HepG2 (cell line): ENCODE measurements at regions not wholly inside any gene's neighbourhood (a gene's known extent, or its start where the extent isn't known, plus 50 kb on each side); places are given as distances from the start of the nearest gene placed in this dataset.

Source experiments
- ATAC-seq: fragments of 200-7000 bp; cut with Tn5 transposase; 3 replicates; pipeline ENCODE4 v1.9.1; 2020; ENCODE audit warnings: mild to moderate bottlenecking, moderate library complexity
- BruUV-seq: library from RNA; stranded (reverse); fragments of 400-500 nt; replicated peaks from 2 replicates; lab custom pipeline; 2021; lab: Mats Ljungman, UMichigan
- CTCF ChIA-PET: fragments of 300-600 bp; formaldehyde crosslinking; extraction: SDS; loops from one replicate; lab custom pipeline; 2021; ENCODE audit warnings: low total read pairs, inconsistent platforms, low intra/inter-chr PET ratio; lab: Yijun Ruan, JAX
- POLR2A ChIA-PET: fragments of 350-600 bp; sonication (Branson Sonifier 250); formaldehyde crosslinking; loops from one replicate; lab custom pipeline; 2020; ENCODE audit warnings: antibody characterized with exemption, inconsistent platforms; lab: Yijun Ruan, JAX
- DNase-seq: peaks from one replicate; pipeline ENCODE4 v3.0.0-alpha.2; 2015; ENCODE audit warnings: low spot score
- FAIRE-seq: peaks from 3 replicates; lab custom pipeline; 2011; peaks lifted over from hg19 to GRCh38; lab: Jason Lieb, UNC
- H2AFZ ChIP-seq: one replicate; pipeline ENCODE4 v1.6.1; 2011; ENCODE audit warnings: low read length, inconsistent platforms
- H3K27ac ChIP-seq: fragments of 300-600 bp; 3 replicates; pipeline ENCODE4 v1.8.0; 2011; ENCODE audit warnings: mixed run types, mild to moderate bottlenecking, mixed read lengths, low read length, inconsistent platforms; ENCODE audit not compliant: insufficient read depth; ENCODE audit errors: extremely low read length
- H3K27me3 ChIP-seq, 2 experiments: fragments of 200-600 bp in 1 of 2; 2 replicates in 1 of 2; 3 replicates in 1 of 2; pipeline versions ENCODE4 v1.6.0 to v1.8.0; 2011; ENCODE audit warnings: low read length in 2 of 2, mild to moderate bottlenecking in 2 of 2, moderate library complexity in 2 of 2, inconsistent platforms in 1 of 2; ENCODE audit not compliant: insufficient read depth in 2 of 2, control insufficient read depth in 1 of 2
- H3K36me3 ChIP-seq, 2 experiments: fragments of 200-600 bp in 1 of 2; replicated peaks in 1 of 2; 2 replicates in 1 of 2; 3 replicates in 1 of 2; pipeline versions ENCODE4 v1.5.1 to v1.8.0; 2011; ENCODE audit warnings: low read length in 2 of 2, inconsistent platforms in 1 of 2; ENCODE audit not compliant: insufficient read depth in 2 of 2, control insufficient read depth in 1 of 2
- H3K4me1 ChIP-seq: 2 replicates; pipeline ENCODE4 v1.5.1; 2012; ENCODE audit warnings: low read length, inconsistent platforms; ENCODE audit not compliant: insufficient read depth
- H3K4me2 ChIP-seq: 2 replicates; pipeline ENCODE4 v1.6.0; 2011; ENCODE audit warnings: low read depth, low read length, inconsistent platforms
- H3K4me3 ChIP-seq, 3 experiments: fragments of 200-600 bp in 1 of 3; sonication (generic), shearing (Covaris generic) in 1 of 3; replicated peaks in 1 of 3; 2 replicates each; pipeline ENCODE4 v1.5.1; 2011 to 2016; ENCODE audit warnings: low read length in 3 of 3, inconsistent platforms in 2 of 3, low read depth in 2 of 3, mild to moderate bottlenecking in 2 of 3, control low read depth in 1 of 3, mixed read lengths in 1 of 3; ENCODE audit not compliant: insufficient read depth in 1 of 3
- H3K79me2 ChIP-seq: one replicate; pipeline ENCODE4 v1.6.1; 2011; ENCODE audit warnings: low read length, inconsistent platforms; ENCODE audit not compliant: insufficient read depth
- H3K9ac ChIP-seq: 2 replicates; pipeline ENCODE4 v1.6.0; 2011; ENCODE audit warnings: mild to moderate bottlenecking, low read depth, low read length, inconsistent platforms; ENCODE audit not compliant: insufficient read depth
- H3K9me3 ChIP-seq: 2 replicates; pipeline ENCODE4 v1.5.1; 2012; ENCODE audit warnings: mild to moderate bottlenecking, low read length
- H4K20me1 ChIP-seq: 2 replicates; pipeline ENCODE4 v1.6.0; 2011; ENCODE audit warnings: inconsistent platforms, mild to moderate bottlenecking, low read length, moderate library complexity; ENCODE audit not compliant: insufficient read depth
- CCAR2 ChIP-seq: fragments of 200-400 bp; formaldehyde crosslinking; optimal IDR thresholded peaks from 2 replicates; pipeline ENCODE3; 2018; ENCODE audit warnings: low read depth, mild to moderate bottlenecking, low read length, moderate library complexity
- CHCHD3 ChIP-seq: sonication (generic); formaldehyde crosslinking; IDR thresholded peaks from 2 replicates; pipeline ENCODE4 v1.8.0; 2022; ENCODE audit warnings: mild to moderate bottlenecking, missing genetic modification reagents, moderate library complexity
- CREM ChIP-seq, 2 experiments: sonication (generic) in 1 of 2; formaldehyde crosslinking in 1 of 2; IDR thresholded peaks; 2 replicates each; pipeline versions ENCODE4 v1.4.0 to v1.6.1; 2016 to 2020; ENCODE audit warnings: antibody characterized with exemption in 1 of 2, mild to moderate bottlenecking in 1 of 2, missing genetic modification reagents in 1 of 2
- ELF1 ChIP-seq: sonication (generic); formaldehyde crosslinking; IDR thresholded peaks from 2 replicates; pipeline ENCODE4 v1.4.0; 2020; ENCODE audit warnings: missing genetic modification reagents
- FOXK1 ChIP-seq: sonication (generic); formaldehyde crosslinking; IDR thresholded peaks from 2 replicates; pipeline ENCODE4 v1.4.0; 2020; ENCODE audit warnings: low read depth, missing genetic modification reagents, borderline replicate concordance
- GPBP1L1 ChIP-seq: sonication (generic); formaldehyde crosslinking; IDR thresholded peaks from 2 replicates; pipeline ENCODE4 v1.5.0; 2020; ENCODE audit warnings: mild to moderate bottlenecking, missing genetic modification reagents
- HOXD1 ChIP-seq: sonication (generic); formaldehyde crosslinking; IDR thresholded peaks from 2 replicates; pipeline ENCODE4 v1.5.0; 2020; ENCODE audit warnings: missing genetic modification reagents
- MXD4 ChIP-seq: IDR thresholded peaks from 2 replicates; pipeline ENCODE4 v1.6.1; 2016; ENCODE audit warnings: mild to moderate bottlenecking, missing biosample characterization, missing genetic modification reagents
- ZBTB25 ChIP-seq: IDR thresholded peaks from 2 replicates; pipeline ENCODE4 v1.6.1; 2018; ENCODE audit warnings: missing genetic modification reagents
- ZBTB38 ChIP-seq: sonication (generic); formaldehyde crosslinking; IDR thresholded peaks from 2 replicates; pipeline ENCODE4 v1.5.1; 2020; ENCODE audit warnings: mild to moderate bottlenecking, missing genetic modification reagents
- ZC3H4 ChIP-seq: sonication (generic); formaldehyde crosslinking; IDR thresholded peaks from 2 replicates; pipeline ENCODE4 v1.4.0; 2020; ENCODE audit warnings: missing genetic modification reagents, borderline replicate concordance
- ZNF274 ChIP-seq: sonication (generic); formaldehyde crosslinking; IDR thresholded peaks from 2 replicates; pipeline ENCODE4 v1.5.1; 2020; ENCODE audit warnings: mild to moderate bottlenecking, missing genetic modification reagents
- ZNF362 ChIP-seq: sonication (generic); formaldehyde crosslinking; IDR thresholded peaks from 2 replicates; pipeline ENCODE4 v1.4.0; 2020; ENCODE audit warnings: missing genetic modification reagents, mild to moderate bottlenecking, borderline replicate concordance
- ZNF383 ChIP-seq: sonication (generic); formaldehyde crosslinking; IDR thresholded peaks from 2 replicates; pipeline ENCODE4 v1.4.0; 2020; ENCODE audit warnings: missing genetic modification reagents, mild to moderate bottlenecking, borderline replicate concordance
- ZNF501 ChIP-seq: sonication (generic); formaldehyde crosslinking; IDR thresholded peaks from 2 replicates; pipeline ENCODE4 v1.5.1; 2020; ENCODE audit warnings: mild to moderate bottlenecking, moderate library complexity, missing genetic modification reagents
- ZNF598 ChIP-seq: sonication (generic); formaldehyde crosslinking; IDR thresholded peaks from 2 replicates; pipeline ENCODE4 v1.5.1; 2020; ENCODE audit warnings: mild to moderate bottlenecking, missing genetic modification reagents, borderline replicate concordance
- WGBS: methylation state at CpG from one replicate; pipeline ENCODE4 v1.1.6; 2017; ENCODE audit warnings: low lambda C conversion rate; 5-methylcytosine and 5-hydroxymethylcytosine counted together
- in situ Hi-C: cut with HindIII; loops from 2 replicates; pipeline ENCODE4 v1.10.0; 2017; ENCODE audit warnings: low pct_unique_long_range_greater_than_20kb; ENCODE audit not compliant: extremely low pct_ligation_motif_present
- intact Hi-C: fragments of 100-400 bp; cut with micrococcal nuclease; formaldehyde crosslinking; loops from one replicate; pipeline ENCODE4 v1.10.0; 2022; ENCODE audit not compliant: unreplicated experiment

- DNase-seq (no peak), FAIRE-seq (no peak), ATAC-seq (no peak)
- CTCF ChIA-PET, result no interaction called here
- intact Hi-C loops (no loop called here), in situ Hi-C loops (no loop called here)
- H3K27ac ChIP-seq, result no peak overlapping the region
- H3K9me3 ChIP-seq, result no peaks in the 10 kb centered on the region
- H3K4me3 ChIP-seq, result no peak overlapping the region
- POLR2A ChIA-PET, result no interaction called here
- 0 out of 5 replicates have a peak, but pooled peaks cover 0 to 1% of the 10 kb centered on the region in 2 experiments for H3K27me3 ChIP-seq
- WGBS, result 85% methylated on average over 4 of the region's 4 CpGs
- H4K20me1 ChIP-seq, result no peaks in the 10 kb centered on the region
- TF ChIP-seq ELF1 (CRISPR knock-in tag) (no peak), ZNF362 (CRISPR knock-in tag) (no peak), ZNF383 (CRISPR knock-in tag) (no peak), GPBP1L1 (CRISPR knock-in tag) (no peak), HOXD1 (CRISPR knock-in tag) (no peak), CHCHD3 (CRISPR knock-in tag) (no peak), MXD4 (CRISPR knock-in tag) (no peak), ZC3H4 (CRISPR knock-in tag) (no peak), ZNF501 (CRISPR knock-in tag) (no peak), FOXK1 (CRISPR knock-in tag) (no peak), ZBTB38 (CRISPR knock-in tag) (no peak), CREM (IDR thresholded peaks at IDR 0.05) (no peak), CREM (CRISPR knock-in tag; IDR thresholded peaks at IDR 0.05) (no peak), ZBTB25 (CRISPR knock-in tag) (no peak), ZNF598 (CRISPR knock-in tag) (no peak), CCAR2 (no peak), ZNF274 (CRISPR knock-in tag) (no peak)
- H3K4me1 ChIP-seq, result peaks cover 57% of the 10 kb centered on the region
- H3K4me2 ChIP-seq, result no peak overlapping the region
- H3K79me2 ChIP-seq, result no peaks in the 10 kb centered on the region
- no TSS peak for BruUV-seq
- H3K36me3 ChIP-seq, result no peaks in the 10 kb centered on the region
- no peak overlapping the region for H3K9ac ChIP-seq
- no peak overlapping the region for H2AFZ ChIP-seq
Observed at GRCh38 chr16:64162613-64163375, 959.1 kb downstream of the CDH11 start.
